Kidney epithelial cell (primary cell): ENCODE measurements at regions not wholly inside any gene's neighbourhood (a gene's known extent, or its start where the extent isn't known, plus 50 kb on each side); places are given as distances from the start of the nearest gene placed in this dataset.

Experiments used
- DNase-seq: peaks from one replicate; pipeline ENCODE4 v3.0.0-alpha.2; 2010; ENCODE audit warnings: low read depth
- H3K27me3 ChIP-seq: 2 replicates; pipeline ENCODE4 v1.6.0; 2011; ENCODE audit warnings: low read length; ENCODE audit not compliant: control insufficient read depth, insufficient read depth
- H3K36me3 ChIP-seq: 2 replicates; pipeline ENCODE4 v1.5.1; 2011; ENCODE audit warnings: low read length; ENCODE audit not compliant: control insufficient read depth, insufficient read depth
- H3K4me3 ChIP-seq: 2 replicates; pipeline ENCODE4 v1.5.1; 2011; ENCODE audit warnings: low read depth, mild to moderate bottlenecking, control low read depth, low read length
- CTCF ChIP-seq: IDR thresholded peaks from 2 replicates; pipeline ENCODE4 v1.5.1; 2011; ENCODE audit warnings: mild to moderate bottlenecking, moderate library complexity, low read length, control low read depth, inconsistent platforms; ENCODE audit not compliant: insufficient read depth, poor library complexity, severe bottlenecking

- no peak overlapping the region for H3K4me3 ChIP-seq
- no peak for DNase-seq
- H3K36me3 ChIP-seq: no peaks in the 10 kb centered on the region
- TF ChIP-seq CTCF: no peak
- H3K27me3 ChIP-seq: no peaks in the 10 kb centered on the region
Observed at GRCh38 chr12:47024463-47024862, 55.0 kb upstream of the PCED1B start.

- no peak for TF ChIP-seq CTCF
- Histone ChIP-seq H3K4me3 (no peak overlapping the region), H3K27me3 (no peaks in the 10 kb centered on the region), H3K36me3 (no peaks in the 10 kb centered on the region)
- no peak for DNase-seq
Observed at GRCh38 chr12:47025349-47025748, 54.1 kb upstream of the PCED1B start.

- TF ChIP-seq CTCF: no peak
Observed at GRCh38 chr12:47025798-47026197, 53.6 kb upstream of the PCED1B start.

GRCh38 chr12:47026291-47026690 lies 53.1 kb upstream of the PCED1B start:
- Histone ChIP-seq H3K27me3 (no peaks in the 10 kb centered on the region), H3K4me3 (no peak overlapping the region), H3K36me3 (no peaks in the 10 kb centered on the region)
- no peak for DNase-seq
- TF ChIP-seq CTCF: no peak

More at GRCh38 chr12:47025798-47026197, 53.6 kb upstream of the PCED1B start:
- DNase-seq: no peak
- H3K36me3 ChIP-seq: no peaks in the 10 kb centered on the region
- H3K27me3 ChIP-seq: no peaks in the 10 kb centered on the region
- no peak overlapping the region for H3K4me3 ChIP-seq
